IMR-90 (cell line): ENCODE measurements at regions not wholly inside any gene's neighbourhood (a gene's known extent, or its start where the extent isn't known, plus 50 kb on each side); places are given as distances from the start of the nearest gene placed in this dataset.

Source experiments
- ATAC-seq: fragments of 200-7000 bp; cut with Tn5 transposase; 2 replicates; pipeline ENCODE4 v1.9.1; 2020; ENCODE audit warnings: low read depth, mild to moderate bottlenecking, moderate library complexity
- BruUV-seq: library from RNA; stranded (reverse); fragments of 400-500 nt; replicated peaks from 2 replicates; lab custom pipeline; 2021; lab: Mats Ljungman, UMichigan
- CTCF ChIA-PET: fragments of 300-600 bp; formaldehyde crosslinking; extraction: SDS; loops from one replicate; lab custom pipeline; 2021; ENCODE audit warnings: antibody characterized with exemption; lab: Yijun Ruan, JAX
- POLR2A ChIA-PET: fragments of 300-600 bp; sonication (Branson Sonifier 250); formaldehyde crosslinking; loops from one replicate; lab custom pipeline; 2022; ENCODE audit warnings: antibody characterized with exemption; ENCODE audit not compliant: unreplicated experiment; lab: Charles Lee
- DNase-seq: peaks from one replicate; pipeline ENCODE4 v3.0.0; 2013
- H2AFZ ChIP-seq: replicated peaks from 2 replicates; pipeline ENCODE3; 2013; ENCODE audit warnings: low read length, mild to moderate bottlenecking; ENCODE audit not compliant: poor library complexity
- H2AK5ac ChIP-seq: 2 replicates; pipeline ENCODE4 v1.6.1; 2013; ENCODE audit warnings: low read depth, low read length, inconsistent platforms
- H2AK9ac ChIP-seq: replicated peaks from 2 replicates; pipeline ENCODE3; 2013; ENCODE audit warnings: mild to moderate bottlenecking, low read depth, low read length, moderate library complexity; ENCODE audit not compliant: poor library complexity
- H2BK120ac ChIP-seq: 2 replicates; pipeline ENCODE4 v1.6.1; 2013; ENCODE audit warnings: low read depth, low read length, inconsistent platforms
- H2BK15ac ChIP-seq: 3 replicates; pipeline ENCODE4 v1.6.1; 2013; ENCODE audit warnings: low read depth, low read length, inconsistent platforms
- H2BK20ac ChIP-seq: 2 replicates; pipeline ENCODE4 v1.6.1; 2013; ENCODE audit warnings: low read depth, mild to moderate bottlenecking, inconsistent platforms, low read length, moderate library complexity
- H2BK5ac ChIP-seq: 2 replicates; pipeline ENCODE4 v1.6.1; 2013; ENCODE audit warnings: mild to moderate bottlenecking, low read depth, low read length, inconsistent platforms; ENCODE audit not compliant: poor library complexity, severe bottlenecking
- H3K14ac ChIP-seq: replicated peaks from 2 replicates; pipeline ENCODE4 v1.6.1; 2013; ENCODE audit warnings: low read depth, low read length, inconsistent platforms
- H3K18ac ChIP-seq: 2 replicates; pipeline ENCODE4 v1.6.1; 2013; ENCODE audit warnings: low read depth, low read length, control low read depth
- H3K23ac ChIP-seq: 2 replicates; pipeline ENCODE4 v1.6.1; 2013; ENCODE audit warnings: low read depth, low read length, inconsistent platforms
- H3K27ac ChIP-seq: 2 replicates; pipeline ENCODE4 v1.5.1; 2013; ENCODE audit warnings: mild to moderate bottlenecking, control low read depth, low read length; ENCODE audit not compliant: insufficient read depth
- H3K27me3 ChIP-seq: 2 replicates; pipeline ENCODE4 v1.6.1; 2013; ENCODE audit warnings: low read length; ENCODE audit not compliant: control insufficient read depth, insufficient read depth
- H3K36me3 ChIP-seq: 2 replicates; pipeline ENCODE4 v1.6.1; 2013; ENCODE audit warnings: low read length, mixed read lengths; ENCODE audit not compliant: control insufficient read depth, insufficient read depth
- H3K4ac ChIP-seq: 2 replicates; pipeline ENCODE4 v1.6.1; 2013; ENCODE audit warnings: low read depth, low read length, inconsistent platforms
- H3K4me1 ChIP-seq: 2 replicates; pipeline ENCODE4 v1.6.1; 2013; ENCODE audit warnings: low read length, mixed read lengths; ENCODE audit not compliant: control insufficient read depth, insufficient read depth
- H3K4me2 ChIP-seq: 2 replicates; pipeline ENCODE4 v1.6.1; 2013; ENCODE audit warnings: low read depth, mild to moderate bottlenecking, control low read depth, low read length, moderate library complexity
- H3K4me3 ChIP-seq: 2 replicates; pipeline ENCODE4 v1.5.1; 2013; ENCODE audit warnings: low read depth, mild to moderate bottlenecking, control low read depth, low read length, moderate library complexity; ENCODE audit not compliant: insufficient read depth
- H3K56ac ChIP-seq: 2 replicates; pipeline ENCODE4 v1.6.1; 2013; ENCODE audit warnings: low read length, inconsistent platforms; ENCODE audit not compliant: insufficient read depth; ENCODE audit errors: extremely low read depth
- H3K79me1 ChIP-seq, 2 experiments: 2 replicates each; pipeline ENCODE4 v1.6.1; 2013; ENCODE audit warnings: low read length in 2 of 2, inconsistent platforms in 1 of 2, low read depth in 1 of 2
- H3K9ac ChIP-seq: 2 replicates; pipeline ENCODE4 v1.6.1; 2013; ENCODE audit warnings: low read depth, low read length, control low read depth
- H3K9me1 ChIP-seq: 2 replicates; pipeline ENCODE4 v1.6.1; 2013; ENCODE audit warnings: low read length, inconsistent platforms; ENCODE audit not compliant: insufficient read depth
- H3K9me3 ChIP-seq: 2 replicates; pipeline ENCODE4 v1.6.1; 2013; ENCODE audit warnings: low read length; ENCODE audit not compliant: control insufficient read depth, insufficient read depth
- H4K20me1 ChIP-seq: 2 replicates; pipeline ENCODE4 v1.6.1; 2013; ENCODE audit warnings: low read length, inconsistent platforms; ENCODE audit not compliant: insufficient read depth
- H4K5ac ChIP-seq: 2 replicates; pipeline ENCODE4 v1.6.1; 2013; ENCODE audit warnings: mild to moderate bottlenecking, low read depth, low read length, control low read depth
- H4K8ac ChIP-seq, 2 experiments: 2 replicates each; pipeline ENCODE4 v1.6.1; 2013; ENCODE audit warnings: low read depth in 2 of 2, low read length in 2 of 2, control low read depth in 1 of 2, inconsistent platforms in 1 of 2
- H4K91ac ChIP-seq: 2 replicates; pipeline ENCODE4 v1.6.1; 2013; ENCODE audit warnings: low read depth, low read length, inconsistent platforms; ENCODE audit not compliant: insufficient read depth
- BHLHE40 ChIP-seq: fragments of 150-350 bp; IDR thresholded peaks from 2 replicates; pipeline ENCODE4 v1.6.1; 2016; ENCODE audit warnings: mild to moderate bottlenecking, low read depth, low read length
- FOS ChIP-seq: fragments of 150-350 bp; IDR thresholded peaks from 2 replicates; pipeline ENCODE4 v1.6.1; 2016; ENCODE audit warnings: low read depth, low read length
- RAD21 ChIP-seq: IDR thresholded peaks from 2 replicates; pipeline ENCODE4 v1.6.1; 2012; ENCODE audit warnings: low read length, improper control_type of control experiment
- WGBS, 2 experiments: methylation state at CpG; one replicate each; pipeline versions ENCODE4 v1.1.5 to v1.1.7; 2013; ENCODE audit warnings: missing lambda C conversion rate in 2 of 2; ENCODE audit not compliant: insufficient read length in 1 of 2; ENCODE audit errors: extremely low coverage in 2 of 2; 5-methylcytosine and 5-hydroxymethylcytosine counted together
- dilution Hi-C: fragments of 300-500 bp; cut with HindIII; formaldehyde crosslinking; loops from one replicate; pipeline ENCODE4 v1.14.3; 2018; ENCODE audit warnings: low sequenced_read_pairs; ENCODE audit not compliant: unreplicated experiment
- in situ Hi-C: fragments of 300-500 bp; cut with MboI; formaldehyde crosslinking; loops from 3 replicates; pipeline ENCODE4 v1.14.3; 2019; ENCODE audit warnings: low sequenced_read_pairs, inconsistent platforms, mixed read lengths
- intact Hi-C: fragments of 100-400 bp; cut with micrococcal nuclease; formaldehyde crosslinking; loops from 2 replicates; pipeline ENCODE4 v1.10.0; 2022

DNA sequence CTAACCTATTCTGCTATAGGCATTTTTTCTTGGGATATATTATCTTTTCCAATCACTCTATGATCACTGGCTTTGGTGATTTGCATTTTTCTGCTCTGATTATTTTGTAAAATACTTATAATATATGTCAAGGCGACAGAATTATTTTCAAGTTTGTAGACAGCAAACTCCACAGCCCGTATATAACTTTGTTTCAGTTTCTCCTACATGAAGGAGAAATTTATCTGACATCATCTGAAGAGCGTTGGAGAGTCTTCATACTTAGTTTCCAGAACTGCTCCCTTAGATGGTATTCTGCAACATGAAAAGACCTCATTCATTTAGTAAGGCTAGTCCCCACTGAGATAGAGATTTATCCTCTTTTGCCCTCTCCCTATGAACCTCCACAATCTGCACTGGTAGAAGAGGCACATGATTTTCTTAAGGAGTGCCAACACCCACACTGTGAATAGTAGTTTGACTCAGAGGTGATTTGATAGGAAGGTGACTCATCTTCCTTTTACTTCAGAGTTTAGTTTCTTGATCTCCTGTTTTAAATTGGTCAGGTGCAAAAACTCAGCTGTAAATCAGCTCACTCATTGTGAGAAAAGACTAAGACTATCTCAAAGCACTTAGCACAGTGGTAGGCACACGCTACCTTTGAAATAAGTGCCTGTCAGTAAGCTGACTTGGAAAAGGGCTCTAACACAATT is 1848.6 kb upstream of the CELF4 start:
- Histone ChIP-seq H3K27ac (no peak overlapping the region), H3K4me3 (no peak overlapping the region), H2AK9ac (no peak overlapping the region), H3K9me3 (no peaks in the 10 kb centered on the region), H3K27me3 (no peaks in the 10 kb centered on the region), H3K18ac (no peak overlapping the region), H4K91ac (no peak overlapping the region), H3K4me1 (no peaks in the 10 kb centered on the region), H3K9ac (no peak overlapping the region), H4K5ac (no peak overlapping the region), H3K79me1 (no peaks in the 10 kb centered on the region), H2AK5ac (no peak overlapping the region), H3K56ac (no peak overlapping the region), H3K4ac (no peak overlapping the region), H3K23ac (no peak overlapping the region), H3K36me3 (no peaks in the 10 kb centered on the region), H3K14ac (no peak overlapping the region), H2BK5ac (no peak overlapping the region), H3K4me2 (no peak overlapping the region; the same call in 1 of the 2 replicates), H4K8ac (no peak overlapping the region), H2BK15ac (no peak overlapping the region), H4K20me1 (no peaks in the 10 kb centered on the region), H2BK20ac (no peak overlapping the region), H2AFZ (no peak overlapping the region), H2BK120ac (no peak overlapping the region), H3K9me1 (no peaks in the 10 kb centered on the region; the same call in 1 of the 2 replicates)
- ChIA-PET POLR2A (no interaction called here), CTCF (no interaction called here)
- TF ChIP-seq RAD21 (no peak), FOS (peak; percentile 69; the same call in 1 of the 2 replicates), BHLHE40 (peak; percentile 52; the same call in 1 of the 2 replicates)
- no peak; the same call in 1 of the 2 replicates for ATAC-seq
- no CpG with 5 or more reads among the region's 4 CpGs for WGBS, 2 experiments
- intact Hi-C loops (no loop called here), dilution Hi-C loops (no loop called here), in situ Hi-C loops (no loop called here)
- no TSS peak for BruUV-seq
- DNase-seq = peak; percentile 82
